CD1c-positive myeloid dendritic cell (primary cell): ENCODE measurements at regions not wholly inside any gene's neighbourhood (a gene's known extent, or its start where the extent isn't known, plus 50 kb on each side); places are given as distances from the start of the nearest gene placed in this dataset.

Experiments used
- DNase-seq: peaks from one replicate; pipeline ENCODE4 v3.0.0-alpha.2; 2016; ENCODE audit errors: extremely low spot score

GRCh38 chr3:72568083-72568482 is 280.2 kb downstream of the SHQ1 start:
- DNase-seq = no peak

- peak; percentile 28 for DNase-seq
These were observed 280.8 kb downstream of the SHQ1 start for GRCh38 chr3:72567474-72567873.

- no peak for DNase-seq
These were observed 282.7 kb downstream of the SHQ1 start for GRCh38 chr3:72565593-72565992.

- DNase-seq = no peak
These were observed 284.4 kb downstream of the SHQ1 start for GRCh38 chr3:72563690-72564370.

DNA sequence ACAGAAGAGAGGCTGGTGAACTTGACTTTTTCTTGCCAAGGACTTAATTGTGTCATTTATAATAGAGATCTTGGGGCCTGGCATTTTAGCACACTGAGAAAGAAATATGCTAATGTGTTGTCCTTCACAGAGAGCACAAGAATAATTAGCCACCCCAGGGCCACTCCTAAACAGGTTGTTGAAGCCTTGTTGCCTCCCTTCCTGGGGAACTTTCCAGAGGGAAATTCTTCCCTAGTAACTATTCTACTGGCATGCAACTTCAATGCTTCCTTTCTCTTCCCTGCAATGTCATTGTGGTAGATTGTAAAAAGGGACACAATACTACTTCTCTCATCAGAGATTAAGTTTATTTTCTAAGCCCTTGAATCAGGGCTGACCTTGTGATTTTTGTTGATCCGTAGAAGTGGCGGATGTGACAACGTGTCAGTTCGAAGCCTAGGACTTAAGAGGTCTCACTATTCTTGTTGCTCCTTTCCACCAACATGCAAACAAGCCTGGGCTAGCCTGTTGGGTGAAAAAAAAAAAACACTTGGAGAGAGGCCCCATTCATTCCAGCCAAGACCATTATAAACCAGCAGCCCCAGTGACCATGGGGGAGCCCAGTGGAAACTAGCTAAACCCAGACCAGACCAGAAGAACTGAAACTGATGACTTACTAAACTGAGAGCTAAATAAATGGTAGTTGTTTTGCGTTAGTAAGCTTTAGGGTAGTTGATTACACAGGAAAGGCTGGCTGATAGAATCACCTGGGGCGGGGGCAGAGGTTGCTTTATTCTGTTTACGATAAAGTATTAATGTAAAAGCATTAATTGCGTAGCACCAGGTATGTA is 287.2 kb downstream of the SHQ1 start:
- no peak for DNase-seq

- DNase-seq = peak; percentile 73
These were observed 288.9 kb downstream of the SHQ1 start for GRCh38 chr3:72559385-72559784.

GRCh38 chr3:72558001-72558400 is 290.2 kb downstream of the SHQ1 start:
- peak; percentile 65 for DNase-seq

GRCh38 chr3:72555714-72556113 is 292.5 kb downstream of the SHQ1 start:
- no peak for DNase-seq

- no peak for DNase-seq
These were observed 293.6 kb downstream of the SHQ1 start for GRCh38 chr3:72554689-72555088.

DNA sequence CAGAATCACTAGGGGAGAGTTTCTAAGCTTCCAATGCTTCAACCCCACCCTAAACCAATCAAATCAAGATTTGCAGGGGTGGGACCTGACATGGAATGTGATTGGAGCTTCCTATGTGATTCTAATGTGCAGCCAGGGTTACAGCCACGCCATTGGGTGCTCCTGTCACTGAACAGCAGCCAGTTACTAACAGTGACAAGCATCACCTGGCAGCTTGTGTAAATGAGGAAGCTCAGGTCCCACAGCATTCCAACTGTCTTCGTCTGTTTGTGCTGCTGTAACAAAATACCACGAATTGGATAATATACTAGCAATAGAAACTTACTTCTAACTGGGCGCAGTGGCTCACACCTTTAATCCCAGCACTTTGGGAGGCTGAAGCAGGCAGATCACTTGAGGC is 294.9 kb downstream of the SHQ1 start:
- no peak for DNase-seq

GRCh38 chr3:72550582-72551262 is 297.5 kb downstream of the SHQ1 start:
- DNase-seq = no peak

DNA sequence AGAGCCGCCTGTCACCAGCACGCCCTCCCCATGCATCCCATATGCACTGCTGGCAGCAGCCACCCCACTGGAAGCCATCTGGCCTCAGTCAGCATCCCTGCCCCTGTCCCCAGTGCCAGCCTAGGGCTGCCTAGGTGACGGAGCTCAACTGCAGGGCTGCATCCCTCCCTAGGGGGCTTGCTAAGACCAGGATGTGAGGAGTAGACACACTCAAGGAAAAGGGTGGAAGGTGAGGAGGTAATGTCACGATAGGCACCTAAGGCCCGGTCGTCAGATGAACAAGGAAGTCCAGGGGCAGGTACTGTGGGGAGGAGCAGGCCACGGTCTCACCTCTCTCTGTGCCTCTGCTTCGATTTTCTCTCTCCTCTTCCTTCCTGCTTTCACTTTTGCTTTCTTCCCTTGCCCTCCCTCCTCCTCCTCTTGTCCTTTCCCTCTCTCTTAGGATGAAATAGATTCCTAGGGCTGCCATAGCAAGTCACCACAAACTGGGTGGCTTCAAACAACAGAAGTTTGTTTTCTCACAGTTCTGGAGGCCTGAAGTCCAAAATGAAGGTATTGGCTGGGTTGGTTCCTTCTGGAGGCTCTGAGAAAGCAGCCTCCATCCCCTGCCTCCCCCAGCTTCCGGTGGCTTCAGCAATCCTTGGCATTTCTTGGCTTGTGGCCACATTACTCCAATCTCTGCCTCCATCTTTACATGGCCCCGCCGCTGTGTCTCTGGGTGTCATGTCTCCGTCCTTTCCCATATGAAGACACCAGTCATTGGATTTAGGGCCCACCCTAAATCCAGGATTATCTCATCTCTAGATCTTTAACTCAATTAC is 298.3 kb downstream of the SHQ1 start:
- no peak for DNase-seq

- DNase-seq = peak; percentile 33
These were observed 299.3 kb downstream of the SHQ1 start for GRCh38 chr3:72548981-72549380.

GRCh38 chr3:72548461-72548860 is 299.8 kb downstream of the SHQ1 start:
- DNase-seq = no peak

GRCh38 chr3:72547183-72547582 is 301.1 kb downstream of the SHQ1 start:
- DNase-seq = no peak

GRCh38 chr3:72544239-72544638 is 304.0 kb downstream of the SHQ1 start:
- DNase-seq = no peak

DNA sequence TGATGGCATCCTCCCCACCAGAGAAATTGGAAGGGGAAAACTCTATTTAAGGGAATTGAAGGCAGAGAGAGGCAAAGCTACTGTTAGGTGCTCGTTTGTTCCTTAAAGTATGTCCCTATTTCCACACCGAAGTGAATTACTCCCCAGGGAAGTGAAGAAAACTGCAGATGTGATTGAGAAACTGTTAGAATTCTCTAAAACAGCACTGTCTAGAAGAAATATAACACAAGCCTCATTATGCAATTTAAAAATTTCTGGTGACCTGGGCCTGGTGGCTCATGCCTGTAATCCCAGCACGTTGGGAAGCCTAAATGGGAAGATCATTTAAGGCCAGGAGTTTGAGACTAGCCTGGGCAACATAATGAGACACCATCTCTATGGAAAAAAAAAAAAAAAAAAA is 305.0 kb downstream of the SHQ1 start:
- DNase-seq = peak; percentile 48

- DNase-seq = no peak
These were observed 305.5 kb downstream of the SHQ1 start for GRCh38 chr3:72542781-72543180.

DNA sequence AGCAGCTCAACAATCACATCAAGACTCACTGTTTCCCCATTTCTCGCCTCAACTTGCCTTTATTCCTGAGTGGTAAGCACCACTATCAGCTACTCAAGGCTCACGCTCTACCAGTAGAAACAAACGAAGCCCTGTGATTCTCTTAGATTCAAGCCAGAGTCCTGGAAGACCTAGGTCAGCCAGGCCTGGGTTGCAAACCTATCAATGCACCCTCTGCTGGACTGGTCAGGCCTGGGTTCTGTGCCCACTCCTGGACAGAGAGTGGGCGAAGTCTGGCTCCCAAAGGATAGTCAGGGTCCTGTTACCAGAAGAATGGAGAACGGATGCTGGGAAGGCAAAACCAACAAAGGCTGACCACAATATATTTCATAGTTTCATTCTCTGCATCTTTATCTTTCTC is 308.4 kb downstream of the SHQ1 start:
- DNase-seq = no peak

- DNase-seq = peak; percentile 80
These were observed 310.0 kb downstream of the SHQ1 start for GRCh38 chr3:72538070-72538745.

DNA sequence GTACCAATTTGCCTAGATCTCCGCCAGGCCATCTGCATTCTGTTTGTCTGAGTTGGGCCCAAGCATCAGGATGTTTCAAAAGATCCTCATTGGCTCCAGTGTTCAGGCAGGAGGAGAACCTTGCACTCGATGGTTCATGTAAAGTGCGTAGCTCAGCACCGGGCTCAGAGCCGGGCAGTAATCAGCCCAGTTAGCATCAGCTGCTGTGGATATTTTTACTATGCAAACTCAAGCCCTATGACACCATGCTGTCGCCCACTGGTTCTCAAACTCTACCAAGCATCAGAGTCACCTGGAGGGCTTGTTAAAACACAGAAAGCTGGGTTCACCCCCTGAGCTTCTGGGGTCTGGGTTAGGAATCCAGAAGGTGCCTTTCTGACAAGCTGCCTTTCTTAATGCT is 310.8 kb downstream of the SHQ1 start:
- DNase-seq = no peak
